HG02798 (cell line): ENCODE measurements at regions not wholly inside any gene's neighbourhood (a gene's known extent, or its start where the extent isn't known, plus 50 kb on each side); places are given as distances from the start of the nearest gene placed in this dataset.
"Not testable (repeated sequence)": the region's sequence is repeated elsewhere in the genome, so short reads cannot be mapped to it uniquely, and the experiment has no call there.

Experiments used
- ATAC-seq: cut with Tn5 transposase; IDR thresholded peaks from one replicate; pipeline ENCODE4 v1.9.1; 2021; ENCODE audit warnings: mild to moderate bottlenecking; ENCODE audit not compliant: unreplicated experiment, poor library complexity

GRCh38 chr20:54837226-54837625 is 361.8 kb downstream of the DOK5 start:
- ATAC-seq: no peak

- no peak for ATAC-seq
Observed at GRCh38 chr20:54822386-54822785, 347.0 kb downstream of the DOK5 start.

- ATAC-seq: no peak
Observed at GRCh38 chr20:54820392-54820791, 345.0 kb downstream of the DOK5 start.

GRCh38 chr20:54806462-54806861 is 331.1 kb downstream of the DOK5 start:
- no peak for ATAC-seq

- ATAC-seq: no peak
Observed at GRCh38 chr20:54794874-54795273, 319.5 kb downstream of the DOK5 start.

- ATAC-seq: no peak
Observed at GRCh38 chr20:54794110-54794509, 318.7 kb downstream of the DOK5 start.

GRCh38 chr20:54793291-54793992 is 318.0 kb downstream of the DOK5 start:
- ATAC-seq: no peak

- no peak for ATAC-seq
Observed at GRCh38 chr20:54792688-54793087, 317.3 kb downstream of the DOK5 start.

GRCh38 chr20:54788260-54788659 is 312.9 kb downstream of the DOK5 start:
- not testable (repeated sequence) for ATAC-seq

- ATAC-seq: not testable (repeated sequence)
Observed at GRCh38 chr20:54782758-54783157, 307.4 kb downstream of the DOK5 start.

- no peak for ATAC-seq
Observed at GRCh38 chr20:54774426-54774825, 299.0 kb downstream of the DOK5 start.

GRCh38 chr20:54773643-54774000 is 298.2 kb downstream of the DOK5 start:
- no peak for ATAC-seq

- no peak for ATAC-seq
Observed at GRCh38 chr20:54772893-54773642, 297.7 kb downstream of the DOK5 start.

GRCh38 chr20:54766483-54766882 is 291.1 kb downstream of the DOK5 start:
- no peak for ATAC-seq

- no peak for ATAC-seq
Observed at GRCh38 chr20:54763366-54763765, 288.0 kb downstream of the DOK5 start.

GRCh38 chr20:54759589-54759988 is 284.2 kb downstream of the DOK5 start:
- ATAC-seq: no peak

- ATAC-seq: no peak
Observed at GRCh38 chr20:54746796-54747195, 271.4 kb downstream of the DOK5 start.

- no peak for ATAC-seq
Observed at GRCh38 chr20:54745780-54746179, 270.4 kb downstream of the DOK5 start.

GRCh38 chr20:54744097-54744496 is 268.7 kb downstream of the DOK5 start:
- no peak for ATAC-seq

GRCh38 chr20:54742193-54742592 is 266.8 kb downstream of the DOK5 start:
- no peak for ATAC-seq

- ATAC-seq: no peak
Observed at GRCh38 chr20:54736421-54736820, 261.0 kb downstream of the DOK5 start.

GRCh38 chr20:54733687-54734086 is 258.3 kb downstream of the DOK5 start:
- ATAC-seq: no peak
